A673 (cell line): ENCODE measurements at regions not wholly inside any gene's neighbourhood (a gene's known extent, or its start where the extent isn't known, plus 50 kb on each side); places are given as distances from the start of the nearest gene placed in this dataset.

Experiments
- EZH2 ChIP-seq: fragments of 200-600 bp; sonication (generic); IDR thresholded peaks from 2 replicates; pipeline ENCODE4 v1.6.1; 2017; ENCODE audit warnings: borderline replicate concordance, low read depth, mild to moderate bottlenecking, mixed read lengths, antibody characterized with exemption, low read length; ENCODE audit not compliant: poor library complexity, severe bottlenecking
- TF ChIP-seq, protein P1 (sequence below): fragments of 300-800, 200-600 bp; sonication (generic); conservative IDR thresholded peaks from 2 replicates; pipeline ENCODE4 v1.5.1; 2017; ENCODE audit warnings: low read depth, mild to moderate bottlenecking, antibody characterized with exemption, low read length, moderate library complexity, mixed read lengths

DNA sequence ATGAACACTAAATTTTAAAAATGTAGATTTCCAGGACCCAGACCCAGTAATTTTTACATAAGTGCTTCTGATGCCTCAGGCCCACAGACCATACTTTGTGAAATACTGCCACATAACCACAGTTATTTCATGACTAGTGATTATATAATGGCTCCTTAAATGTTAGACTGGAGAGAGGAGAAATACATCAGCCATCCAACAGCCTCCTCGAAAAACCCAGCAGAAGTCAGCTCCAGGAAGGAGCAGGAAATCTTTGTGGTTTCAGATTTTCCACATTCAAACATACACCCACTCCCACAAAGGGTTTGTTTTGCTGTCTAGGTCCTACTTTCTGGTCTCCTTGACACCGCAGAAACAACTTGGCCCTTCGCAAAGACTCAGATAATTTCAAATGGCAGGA lies 455.2 kb downstream of the DTWD2 start:
- TF ChIP-seq, protein P1, sequence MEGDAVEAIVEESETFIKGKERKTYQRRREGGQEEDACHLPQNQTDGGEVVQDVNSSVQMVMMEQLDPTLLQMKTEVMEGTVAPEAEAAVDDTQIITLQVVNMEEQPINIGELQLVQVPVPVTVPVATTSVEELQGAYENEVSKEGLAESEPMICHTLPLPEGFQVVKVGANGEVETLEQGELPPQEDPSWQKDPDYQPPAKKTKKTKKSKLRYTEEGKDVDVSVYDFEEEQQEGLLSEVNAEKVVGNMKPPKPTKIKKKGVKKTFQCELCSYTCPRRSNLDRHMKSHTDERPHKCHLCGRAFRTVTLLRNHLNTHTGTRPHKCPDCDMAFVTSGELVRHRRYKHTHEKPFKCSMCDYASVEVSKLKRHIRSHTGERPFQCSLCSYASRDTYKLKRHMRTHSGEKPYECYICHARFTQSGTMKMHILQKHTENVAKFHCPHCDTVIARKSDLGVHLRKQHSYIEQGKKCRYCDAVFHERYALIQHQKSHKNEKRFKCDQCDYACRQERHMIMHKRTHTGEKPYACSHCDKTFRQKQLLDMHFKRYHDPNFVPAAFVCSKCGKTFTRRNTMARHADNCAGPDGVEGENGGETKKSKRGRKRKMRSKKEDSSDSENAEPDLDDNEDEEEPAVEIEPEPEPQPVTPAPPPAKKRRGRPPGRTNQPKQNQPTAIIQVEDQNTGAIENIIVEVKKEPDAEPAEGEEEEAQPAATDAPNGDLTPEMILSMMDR: no peak
- no peak for TF ChIP-seq EZH2
